Caco-2 (cell line): ENCODE measurements at regions not wholly inside any gene's neighbourhood (a gene's known extent, or its start where the extent isn't known, plus 50 kb on each side); places are given as distances from the start of the nearest gene placed in this dataset.
"Not testable (repeated sequence)": the region's sequence is repeated elsewhere in the genome, so short reads cannot be mapped to it uniquely, and the experiment has no call there.

Experiments
- BruUV-seq: library from RNA; stranded (reverse); fragments of 400-500 nt; replicated peaks from 2 replicates; lab custom pipeline; 2021; lab: Mats Ljungman, UMichigan
- CTCF ChIA-PET: fragments of 300-600 bp; sonication (Branson Sonifier 250); formaldehyde crosslinking; loops from one replicate; lab custom pipeline; 2022; ENCODE audit warnings: antibody characterized with exemption; lab: Charles Lee
- POLR2A ChIA-PET: fragments of 300-600 bp; sonication (Branson Sonifier 250); formaldehyde crosslinking; loops from one replicate; lab custom pipeline; 2022; ENCODE audit warnings: antibody characterized with exemption; lab: Charles Lee
- DNase-seq, 2 experiments: peaks; one replicate each; pipeline versions ENCODE4 v3.0.0 to v3.0.0-alpha.2; 2020 to 2022
- H3K27me3 ChIP-seq: replicated peaks from 2 replicates; pipeline ENCODE4 v1.6.0; 2011; ENCODE audit warnings: low read length; ENCODE audit not compliant: control insufficient read depth, insufficient read depth
- H3K36me3 ChIP-seq: 2 replicates; pipeline ENCODE4 v1.5.1; 2011; ENCODE audit warnings: low read length; ENCODE audit not compliant: control insufficient read depth, insufficient read depth
- H3K4me1 ChIP-seq: fragments of 250-450 bp; sonication (Bioruptor Pico); 2 replicates; pipeline ENCODE4 v1.5.1; 2020; ENCODE audit warnings: mild to moderate bottlenecking
- H3K4me3 ChIP-seq: 2 replicates; pipeline ENCODE4 v1.5.1; 2011; ENCODE audit warnings: low read depth, mild to moderate bottlenecking, control low read depth, low read length
- H3K9me3 ChIP-seq: fragments of 250-450 bp; sonication (Bioruptor Pico); 2 replicates; pipeline ENCODE4 v1.5.1; 2020; ENCODE audit warnings: mild to moderate bottlenecking, moderate library complexity
- H3K27ac Mint-ChIP-seq: one replicate; pipeline ENCODE4 v1.8.0; 2022; ENCODE audit warnings: mixed read lengths; ENCODE audit not compliant: unreplicated experiment
- H3K27me3 Mint-ChIP-seq: one replicate; pipeline ENCODE4 v1.8.0; 2022; ENCODE audit warnings: mixed read lengths; ENCODE audit not compliant: insufficient read depth, unreplicated experiment
- H3K36me3 Mint-ChIP-seq: one replicate; pipeline ENCODE4 v1.8.0; 2022; ENCODE audit warnings: mild to moderate bottlenecking, mixed read lengths; ENCODE audit not compliant: insufficient read depth, unreplicated experiment
- H3K4me1 Mint-ChIP-seq: one replicate; pipeline ENCODE4 v1.8.0; 2022; ENCODE audit warnings: low read depth, mixed read lengths; ENCODE audit not compliant: unreplicated experiment
- H3K4me3 Mint-ChIP-seq: one replicate; pipeline ENCODE4 v1.8.0; 2022; ENCODE audit warnings: mild to moderate bottlenecking, moderate library complexity, mixed read lengths; ENCODE audit not compliant: unreplicated experiment
- H3K9me3 Mint-ChIP-seq: one replicate; pipeline ENCODE4 v1.8.0; 2022; ENCODE audit warnings: mixed read lengths; ENCODE audit not compliant: unreplicated experiment
- intact Hi-C: fragments of 100-400 bp; cut with micrococcal nuclease; formaldehyde crosslinking; loops from one replicate; pipeline ENCODE4 v1.10.0; 2022; ENCODE audit not compliant: unreplicated experiment
- TF ChIP-seq, protein P1 (sequence below), 2 experiments: fragments of 200-600 bp in 1 of 2; IDR thresholded peaks; 1 replicate in 1 of 2; 2 replicates in 1 of 2; pipeline versions ENCODE4 v1.5.1 to v1.8.0; 2011 to 2022; ENCODE audit warnings: antibody characterized with exemption in 1 of 2, control low read depth in 1 of 2, inconsistent platforms in 1 of 2, low read depth in 1 of 2, low read length in 1 of 2, mild to moderate bottlenecking in 1 of 2, moderate library complexity in 1 of 2; ENCODE audit not compliant: insufficient read depth in 1 of 2, severe bottlenecking in 1 of 2, unreplicated experiment in 1 of 2

DNA sequence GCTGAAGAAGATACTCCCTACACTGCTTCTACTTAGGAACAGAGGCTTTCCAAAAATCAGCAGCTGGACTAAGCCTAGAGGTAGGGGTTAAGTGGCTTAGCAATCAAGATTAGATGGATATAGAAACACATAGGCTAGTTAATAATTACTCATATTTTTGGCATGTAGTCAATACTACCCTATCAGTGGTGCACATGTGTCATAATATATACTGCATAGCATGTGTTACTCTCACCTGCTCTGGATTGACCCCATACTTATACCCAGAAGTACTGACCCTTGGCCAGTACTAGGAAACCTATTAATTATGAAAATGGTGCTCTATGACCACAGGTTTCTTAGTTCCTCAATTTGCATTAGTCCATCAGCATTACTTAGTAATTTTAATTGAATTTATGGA, 528.4 kb upstream of the LMO3 start:
- H3K4me3 ChIP-seq = no peak overlapping the region
- intact Hi-C loops = no loop called here
- CTCF ChIA-PET = no interaction called here
- POLR2A ChIA-PET = no interaction called here
- no peaks in the 10 kb centered on the region for H3K9me3 Mint-ChIP-seq
- no peak overlapping the region for H3K27ac Mint-ChIP-seq
- no peaks in the 10 kb centered on the region for H3K27me3 ChIP-seq
- H3K4me3 Mint-ChIP-seq = no peak overlapping the region
- no TSS peak for BruUV-seq
- H3K27me3 Mint-ChIP-seq = no peaks in the 10 kb centered on the region
- H3K4me1 ChIP-seq = no peaks in the 10 kb centered on the region
- no peaks in the 10 kb centered on the region for H3K4me1 Mint-ChIP-seq
- no peaks in the 10 kb centered on the region for H3K36me3 Mint-ChIP-seq
- H3K36me3 ChIP-seq = no peaks in the 10 kb centered on the region
- TF ChIP-seq, protein P1, sequence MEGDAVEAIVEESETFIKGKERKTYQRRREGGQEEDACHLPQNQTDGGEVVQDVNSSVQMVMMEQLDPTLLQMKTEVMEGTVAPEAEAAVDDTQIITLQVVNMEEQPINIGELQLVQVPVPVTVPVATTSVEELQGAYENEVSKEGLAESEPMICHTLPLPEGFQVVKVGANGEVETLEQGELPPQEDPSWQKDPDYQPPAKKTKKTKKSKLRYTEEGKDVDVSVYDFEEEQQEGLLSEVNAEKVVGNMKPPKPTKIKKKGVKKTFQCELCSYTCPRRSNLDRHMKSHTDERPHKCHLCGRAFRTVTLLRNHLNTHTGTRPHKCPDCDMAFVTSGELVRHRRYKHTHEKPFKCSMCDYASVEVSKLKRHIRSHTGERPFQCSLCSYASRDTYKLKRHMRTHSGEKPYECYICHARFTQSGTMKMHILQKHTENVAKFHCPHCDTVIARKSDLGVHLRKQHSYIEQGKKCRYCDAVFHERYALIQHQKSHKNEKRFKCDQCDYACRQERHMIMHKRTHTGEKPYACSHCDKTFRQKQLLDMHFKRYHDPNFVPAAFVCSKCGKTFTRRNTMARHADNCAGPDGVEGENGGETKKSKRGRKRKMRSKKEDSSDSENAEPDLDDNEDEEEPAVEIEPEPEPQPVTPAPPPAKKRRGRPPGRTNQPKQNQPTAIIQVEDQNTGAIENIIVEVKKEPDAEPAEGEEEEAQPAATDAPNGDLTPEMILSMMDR (IDR thresholded peaks at IDR 0.05; ENCODE audit: insufficient read depth in 1 of 2, low read depth in 1 of 2, low read length in 1 of 2, severe bottlenecking in 1 of 2, unreplicated experiment in 1 of 2) = no peak
- no peak for DNase-seq
- no peaks in the 10 kb centered on the region for H3K9me3 ChIP-seq

DNA sequence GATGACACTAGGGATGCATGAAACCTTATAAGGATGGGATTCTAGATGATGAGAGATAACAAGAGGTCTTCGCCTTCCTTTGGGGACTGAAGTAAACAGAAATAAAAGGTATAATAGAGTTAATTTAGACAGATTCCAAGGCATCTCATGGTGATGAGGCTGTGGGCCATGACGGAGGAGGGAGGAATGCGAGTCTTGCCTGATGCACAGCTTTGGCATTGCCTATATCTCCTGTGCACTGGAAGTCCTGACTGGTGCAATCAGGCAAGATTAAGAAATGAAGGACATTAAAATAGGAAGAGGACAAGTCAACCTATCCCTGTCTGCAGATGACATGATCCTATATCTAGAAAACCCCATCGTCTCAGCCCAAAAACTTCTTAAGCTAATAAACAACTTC, 526.4 kb upstream of the LMO3 start:
- no peaks in the 10 kb centered on the region for H3K4me1 ChIP-seq
- intact Hi-C loops = no loop called here
- BruUV-seq = no TSS peak
- Mint-ChIP-seq H3K9me3 (no peaks in the 10 kb centered on the region), H3K36me3 (no peaks in the 10 kb centered on the region), H3K4me3 (no peak overlapping the region), H3K27ac (no peak overlapping the region), H3K27me3 (no peaks in the 10 kb centered on the region), H3K4me1 (no peaks in the 10 kb centered on the region)
- POLR2A ChIA-PET = no interaction called here
- H3K27me3 ChIP-seq = no peaks in the 10 kb centered on the region
- CTCF ChIA-PET = no interaction called here
- DNase-seq = no peak
- H3K9me3 ChIP-seq = no peaks in the 10 kb centered on the region
- no peak overlapping the region for H3K4me3 ChIP-seq
- H3K36me3 ChIP-seq = no peaks in the 10 kb centered on the region
- TF ChIP-seq, protein P1 (IDR thresholded peaks at IDR 0.05; ENCODE audit: insufficient read depth in 1 of 2, low read depth in 1 of 2, low read length in 1 of 2, severe bottlenecking in 1 of 2, unreplicated experiment in 1 of 2) = no peak

DNA sequence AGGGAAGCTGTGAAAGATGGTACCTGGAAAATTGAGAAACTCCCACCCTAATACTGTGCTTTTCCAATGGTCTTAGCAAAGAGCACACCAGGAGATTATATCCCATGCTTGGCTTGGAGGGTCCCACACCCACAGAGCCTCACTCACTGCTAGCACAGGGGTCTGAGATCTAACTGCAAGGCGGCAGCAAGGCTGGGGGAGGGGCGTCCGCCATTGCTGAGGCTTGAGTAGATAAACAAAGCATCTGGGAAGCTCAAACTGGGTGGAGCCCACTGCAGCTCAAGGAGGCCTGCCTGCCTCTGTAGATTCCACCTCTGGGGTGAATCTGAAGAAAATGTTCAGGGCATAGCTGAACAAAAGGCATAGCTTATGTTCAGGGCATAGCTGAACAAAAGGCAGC, 510.6 kb upstream of the LMO3 start:
- peaks cover 15% of the 10 kb centered on the region for H3K27me3 Mint-ChIP-seq
- H3K27me3 ChIP-seq, H3K36me3 ChIP-seq, BruUV-seq, H3K4me3 ChIP-seq, H3K4me3 Mint-ChIP-seq, H3K4me1 Mint-ChIP-seq, H3K4me1 ChIP-seq, POLR2A ChIA-PET, CTCF ChIA-PET, DNase-seq, H3K9me3 ChIP-seq, intact Hi-C loops, H3K36me3 Mint-ChIP-seq, H3K27ac Mint-ChIP-seq, H3K9me3 Mint-ChIP-seq: not testable (repeated sequence)

DNA sequence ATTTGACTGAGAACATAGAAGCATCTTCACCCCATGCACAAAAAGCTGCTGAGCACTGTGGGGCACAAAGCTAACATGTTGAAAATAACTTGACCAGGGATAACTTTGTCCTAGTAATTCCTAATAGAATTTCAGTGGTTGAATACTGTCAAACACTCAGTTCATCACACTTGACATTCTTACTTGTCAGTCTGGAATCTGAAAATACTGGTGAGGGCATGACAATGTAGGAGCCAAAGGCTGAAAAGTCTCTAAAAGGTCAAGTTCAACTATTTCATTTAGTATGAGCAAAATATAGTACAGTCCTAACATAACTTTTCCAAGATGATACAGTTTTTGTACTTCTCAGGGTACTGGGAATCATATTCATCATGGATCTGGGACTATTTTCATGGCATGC, 504.4 kb upstream of the LMO3 start:
- H3K4me3 Mint-ChIP-seq = no peak overlapping the region
- H3K36me3 Mint-ChIP-seq = no peaks in the 10 kb centered on the region
- H3K4me1 Mint-ChIP-seq = no peaks in the 10 kb centered on the region
- CTCF ChIA-PET = no interaction called here
- peaks cover 8% of the 10 kb centered on the region for H3K9me3 Mint-ChIP-seq
- Histone ChIP-seq H3K4me3 (no peak overlapping the region), H3K9me3 (no peaks in the 10 kb centered on the region), H3K36me3 (no peaks in the 10 kb centered on the region), H3K4me1 (no peaks in the 10 kb centered on the region), H3K27me3 (no peaks in the 10 kb centered on the region)
- BruUV-seq = no TSS peak
- TF ChIP-seq, protein P1 (IDR thresholded peaks at IDR 0.05; ENCODE audit: insufficient read depth in 1 of 2, low read depth in 1 of 2, low read length in 1 of 2, severe bottlenecking in 1 of 2, unreplicated experiment in 1 of 2) = no peak
- no peak for DNase-seq
- H3K27me3 Mint-ChIP-seq = peaks cover 3% of the 10 kb centered on the region
- intact Hi-C loops = no loop called here
- no peak overlapping the region for H3K27ac Mint-ChIP-seq
- POLR2A ChIA-PET = no interaction called here
